Neuronal stem cell (in vitro differentiated cells): ENCODE measurements at regions not wholly inside any gene's neighbourhood (a gene's known extent, or its start where the extent isn't known, plus 50 kb on each side); places are given as distances from the start of the nearest gene placed in this dataset.

Experiments
- DNase-seq: peaks from one replicate; pipeline ENCODE4 v3.0.0-alpha.2; 2013; ENCODE audit warnings: low spot score
- H2AFZ ChIP-seq: one replicate; pipeline ENCODE4 v1.6.1; 2013; ENCODE audit warnings: mild to moderate bottlenecking, low read length, inconsistent platforms
- H2AK5ac ChIP-seq: 2 replicates; pipeline ENCODE4 v1.6.1; 2013; ENCODE audit warnings: low read depth, mild to moderate bottlenecking, inconsistent platforms, low read length, moderate library complexity, mixed read lengths
- H2BK120ac ChIP-seq: 2 replicates; pipeline ENCODE4 v1.6.1; 2013; ENCODE audit warnings: low read depth, mild to moderate bottlenecking, inconsistent platforms, low read length, moderate library complexity, mixed read lengths
- H2BK12ac ChIP-seq: one replicate; pipeline ENCODE4 v1.6.1; 2013; ENCODE audit warnings: low read length, inconsistent platforms
- H2BK15ac ChIP-seq: 2 replicates; pipeline ENCODE4 v1.6.1; 2013; ENCODE audit warnings: mild to moderate bottlenecking, low read length, inconsistent platforms, mixed read lengths
- H2BK5ac ChIP-seq: one replicate; pipeline ENCODE4 v1.6.1; 2013; ENCODE audit warnings: inconsistent platforms, mild to moderate bottlenecking, low read length, moderate library complexity
- H3K14ac ChIP-seq: one replicate; pipeline ENCODE4 v1.6.1; 2013; ENCODE audit warnings: low read length, inconsistent platforms
- H3K18ac ChIP-seq: 2 replicates; pipeline ENCODE4 v1.6.1; 2013; ENCODE audit warnings: low read length, inconsistent platforms
- H3K23ac ChIP-seq: 2 replicates; pipeline ENCODE4 v1.6.1; 2013; ENCODE audit warnings: low read depth, mild to moderate bottlenecking, mixed read lengths, low read length, inconsistent platforms; ENCODE audit not compliant: poor library complexity
- H3K27ac ChIP-seq: replicated peaks from 3 replicates; pipeline ENCODE4 v1.5.1; 2013; ENCODE audit warnings: low read length, inconsistent platforms
- H3K27me3 ChIP-seq, 3 experiments: 2 replicates each; pipeline ENCODE4 v1.6.1; 2013; ENCODE audit warnings: low read length in 3 of 3, mild to moderate bottlenecking in 2 of 3, inconsistent platforms in 1 of 3, low read depth in 1 of 3, mixed read lengths in 1 of 3, moderate library complexity in 1 of 3; ENCODE audit not compliant: control insufficient read depth in 3 of 3, insufficient read depth in 3 of 3
- H3K36me3 ChIP-seq, 2 donors: replicated peaks in 1 of 2; 2 replicates each; pipeline ENCODE4 v1.6.1; 2013; ENCODE audit warnings: low read length in 2 of 2; ENCODE audit not compliant: control insufficient read depth in 2 of 2, insufficient read depth in 2 of 2
- H3K4ac ChIP-seq: 2 replicates; pipeline ENCODE4 v1.6.1; 2013; ENCODE audit warnings: inconsistent platforms, mild to moderate bottlenecking, low read length, moderate library complexity
- H3K4me1 ChIP-seq, 2 donors: 1 replicate in 1 of 2; 2 replicates in 1 of 2; pipeline ENCODE4 v1.6.1; 2013; ENCODE audit warnings: low read length in 2 of 2, low read depth in 1 of 2; ENCODE audit not compliant: control insufficient read depth in 2 of 2, insufficient read depth in 1 of 2
- H3K4me2 ChIP-seq: one replicate; pipeline ENCODE4 v1.6.1; 2013; ENCODE audit warnings: mild to moderate bottlenecking, low read length, inconsistent platforms; ENCODE audit not compliant: insufficient read depth, poor library complexity, severe bottlenecking
- H3K4me3 ChIP-seq, 2 donors: 2 replicates each; pipeline ENCODE4 v1.5.1; 2013; ENCODE audit warnings: low read length in 2 of 2, mild to moderate bottlenecking in 2 of 2, inconsistent platforms in 1 of 2, moderate library complexity in 1 of 2
- H3K79me1 ChIP-seq: one replicate; pipeline ENCODE4 v1.6.1; 2013; ENCODE audit warnings: low read depth, mild to moderate bottlenecking, inconsistent platforms, low read length, moderate library complexity
- H3K9ac ChIP-seq: one replicate; pipeline ENCODE4 v1.6.1; 2013; ENCODE audit warnings: mild to moderate bottlenecking, low read depth, low read length, inconsistent platforms; ENCODE audit not compliant: poor library complexity
- H3K9me3 ChIP-seq, 2 donors: replicated peaks in 1 of 2; 2 replicates each; pipeline versions ENCODE3 to v1.6.1; 2013; ENCODE audit warnings: low read length in 2 of 2, mild to moderate bottlenecking in 2 of 2, inconsistent platforms in 1 of 2, low read depth in 1 of 2, mixed read lengths in 1 of 2, moderate library complexity in 1 of 2; ENCODE audit not compliant: control insufficient read depth in 2 of 2, insufficient read depth in 1 of 2
- H4K8ac ChIP-seq: one replicate; pipeline ENCODE4 v1.6.1; 2013; ENCODE audit warnings: low read depth, mild to moderate bottlenecking, inconsistent platforms, low read length, moderate library complexity
- H4K91ac ChIP-seq: one replicate; pipeline ENCODE4 v1.6.1; 2013; ENCODE audit warnings: low read length, low read depth, mild to moderate bottlenecking, inconsistent platforms; ENCODE audit not compliant: poor library complexity
- WGBS, 2 donors: extraction: QIAGEN DNeasy Blood & Tissue Kit; methylation state at CpG; one replicate each; pipeline ENCODE4 v1.1.7; 2013; ENCODE audit warnings: missing lambda C conversion rate in 2 of 2, mixed read lengths in 1 of 2; ENCODE audit not compliant: insufficient read length in 2 of 2, insufficient replicate concordance in 1 of 2; ENCODE audit errors: extremely low coverage in 2 of 2; 5-methylcytosine and 5-hydroxymethylcytosine counted together

GRCh38 chr2:147438882-147439281, 405.9 kb upstream of the ACVR2A start:
- Histone ChIP-seq H3K9ac (no peak overlapping the region), H3K4ac (no peak overlapping the region), H2BK5ac (no peak overlapping the region), H2AFZ (no peak overlapping the region), H3K36me3 (no peaks in the 10 kb centered on the region), H3K23ac (no peak overlapping the region), H3K79me1 (no peaks in the 10 kb centered on the region), H4K91ac (no peak overlapping the region), H3K4me2 (no peak overlapping the region), H4K8ac (no peak overlapping the region), H2BK120ac (no peak overlapping the region), H3K27ac (no peak overlapping the region), H3K4me1 (peaks cover 7 to 15% of the 10 kb centered on the region in 2 donors), H2BK12ac (no peak overlapping the region), H3K18ac (no peak overlapping the region), H3K14ac (no peak overlapping the region), H3K4me3 (no peak overlapping the region), H3K27me3 (no peaks in the 10 kb centered on the region), H2AK5ac (no peak overlapping the region), H3K9me3 (no peaks in the 10 kb centered on the region), H2BK15ac (no peak overlapping the region)
- no CpG with 5 or more reads among the region's 8 CpGs for WGBS, 2 donors
- DNase-seq: no peak

DNA sequence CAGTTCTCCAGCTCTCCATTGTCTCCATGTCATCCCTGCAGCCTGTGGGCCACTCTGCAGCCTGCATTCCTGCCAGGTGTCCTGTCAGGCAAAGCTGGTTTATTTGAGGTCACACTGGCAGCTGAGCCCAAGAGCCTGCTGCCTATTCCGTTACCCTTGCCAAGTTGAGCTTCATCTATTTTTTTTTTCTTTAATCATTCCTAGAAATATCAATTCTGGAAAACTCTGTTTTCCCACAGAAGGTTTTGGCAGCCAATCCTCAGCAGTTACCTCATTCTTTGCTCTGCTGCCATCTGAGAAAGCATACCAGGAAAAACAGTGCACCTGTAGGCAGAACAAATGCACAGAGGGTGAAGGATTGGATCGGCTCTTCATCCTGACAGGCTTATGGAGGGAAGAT, 411.0 kb upstream of the ACVR2A start:
- Histone ChIP-seq H3K9me3 (no peaks in the 10 kb centered on the region), H4K8ac (no peak overlapping the region), H3K23ac (no peak overlapping the region), H2BK120ac (no peak overlapping the region), H2AK5ac (no peak overlapping the region), H3K18ac (no peak overlapping the region), H3K27me3 (no peaks in the 10 kb centered on the region), H3K4me1 (no peaks in the 10 kb centered on the region), H3K79me1 (no peaks in the 10 kb centered on the region), H3K4me3 (no peak overlapping the region), H3K14ac (no peak overlapping the region), H3K4me2 (no peak overlapping the region), H3K4ac (no peak overlapping the region), H2BK12ac (no peak overlapping the region), H2BK5ac (no peak overlapping the region), H4K91ac (no peak overlapping the region), H3K27ac (no peak overlapping the region), H2BK15ac (no peak overlapping the region), H3K36me3 (no peaks in the 10 kb centered on the region), H3K9ac (no peak overlapping the region), H2AFZ (no peak overlapping the region)
- DNase-seq: no peak
- WGBS, 2 donors: no CpG with 5 or more reads among the region's 2 CpGs

- no peak overlapping the region for H2BK5ac ChIP-seq
- no peaks in the 10 kb centered on the region for H3K9me3 ChIP-seq
- H2AK5ac ChIP-seq: no peak overlapping the region
- no peak overlapping the region for H3K9ac ChIP-seq
- no peak overlapping the region for H3K27ac ChIP-seq
- H3K14ac ChIP-seq: no peak overlapping the region
- no peak overlapping the region for H2AFZ ChIP-seq
- H3K4ac ChIP-seq: no peak overlapping the region
- no peak overlapping the region for H4K91ac ChIP-seq
- no peak overlapping the region for H3K4me3 ChIP-seq
- no peaks in the 10 kb centered on the region for H3K36me3 ChIP-seq
- DNase-seq: no peak
- no peak overlapping the region for H4K8ac ChIP-seq
- no peak overlapping the region for H2BK120ac ChIP-seq
- H3K4me1 ChIP-seq: no peaks in the 10 kb centered on the region
- H3K79me1 ChIP-seq: no peaks in the 10 kb centered on the region
- no peak overlapping the region for H2BK12ac ChIP-seq
- no peak overlapping the region for H3K23ac ChIP-seq
- WGBS, 2 donors: no CpG with 5 or more reads among the region's 3 CpGs
- H3K18ac ChIP-seq: no peak overlapping the region
- H3K4me2 ChIP-seq: no peak overlapping the region
- no peak overlapping the region for H2BK15ac ChIP-seq
- no peaks in the 10 kb centered on the region for H3K27me3 ChIP-seq
Measured at GRCh38 chr2:147430408-147430807, 414.4 kb upstream of the ACVR2A start.

DNA sequence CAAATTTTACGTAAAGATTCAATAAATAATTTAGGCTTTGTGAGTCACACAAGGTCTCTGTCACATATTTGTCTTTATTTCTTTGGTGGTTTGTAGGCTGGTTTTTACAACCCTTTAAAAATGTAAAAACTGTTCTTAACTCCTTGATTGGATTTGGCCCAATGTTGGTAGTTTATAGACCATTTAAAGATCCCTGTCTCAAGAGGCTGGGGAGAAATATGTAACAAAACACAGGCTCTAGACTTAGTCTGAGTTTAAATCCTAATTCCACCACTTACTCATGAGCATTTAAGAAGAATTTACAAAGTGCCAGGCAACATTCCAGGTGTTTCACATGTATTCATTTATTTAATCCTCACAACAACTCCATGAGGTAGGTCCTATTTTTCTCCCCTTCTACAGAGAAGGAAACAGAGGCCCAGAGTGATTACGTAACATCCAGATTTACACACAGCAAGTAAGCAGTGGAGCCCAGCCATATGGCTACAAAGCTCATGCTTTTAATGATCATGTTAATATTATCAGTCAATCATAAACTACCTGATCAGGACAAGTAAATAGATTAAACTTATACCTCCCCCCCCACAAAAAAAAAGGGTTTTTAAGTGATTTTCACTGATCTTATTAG, 416.6 kb upstream of the ACVR2A start:
- H3K27ac ChIP-seq: no peak overlapping the region
- no peak overlapping the region for H2AK5ac ChIP-seq

More for the DNA sequence above, 416.6 kb upstream of the ACVR2A start:
- H3K4me2 ChIP-seq: no peak overlapping the region
- no peak overlapping the region for H4K91ac ChIP-seq
- no CpG with 5 or more reads among the region's 2 CpGs for WGBS, 2 donors
- H4K8ac ChIP-seq: no peak overlapping the region
- no peaks in the 10 kb centered on the region for H3K4me1 ChIP-seq
- no peak overlapping the region for H3K4ac ChIP-seq
- H3K14ac ChIP-seq: no peak overlapping the region
- H3K79me1 ChIP-seq: no peaks in the 10 kb centered on the region
- H3K9me3 ChIP-seq: no peaks in the 10 kb centered on the region
- no peak overlapping the region for H2AFZ ChIP-seq
- no peak overlapping the region for H3K9ac ChIP-seq
- no peak overlapping the region for H2BK15ac ChIP-seq
- H2BK120ac ChIP-seq: no peak overlapping the region
- H2BK5ac ChIP-seq: no peak overlapping the region
- no peaks in the 10 kb centered on the region for H3K27me3 ChIP-seq
- no peaks in the 10 kb centered on the region for H3K36me3 ChIP-seq
- H3K23ac ChIP-seq: no peak overlapping the region
- H3K18ac ChIP-seq: no peak overlapping the region
- DNase-seq: no peak
- no peak overlapping the region for H3K4me3 ChIP-seq
- no peak overlapping the region for H2BK12ac ChIP-seq
